Astrocyte (in vitro differentiated cells and primary cell): ENCODE measurements at regions not wholly inside any gene's neighbourhood (a gene's known extent, or its start where the extent isn't known, plus 50 kb on each side); places are given as distances from the start of the nearest gene placed in this dataset.

Source experiments
- DNase-seq: peaks from one replicate; pipeline ENCODE4 v3.0.0-alpha.2; 2010; ENCODE audit warnings: low read depth
- FAIRE-seq: peaks from 2 replicates; lab custom pipeline; 2011; peaks lifted over from hg19 to GRCh38; lab: Jason Lieb, UNC
- H2AFZ ChIP-seq: 2 replicates; pipeline ENCODE4 v1.6.0; 2012; ENCODE audit warnings: low read depth, low read length, inconsistent platforms
- H3K27ac ChIP-seq: 2 replicates; pipeline ENCODE4 v1.5.1; 2011; ENCODE audit warnings: low read depth, low read length, inconsistent platforms
- H3K27me3 ChIP-seq: 2 replicates; pipeline ENCODE4 v1.6.0; 2011; ENCODE audit warnings: low read length, inconsistent platforms; ENCODE audit not compliant: insufficient read depth
- H3K36me3 ChIP-seq: 2 replicates; pipeline ENCODE4 v1.5.1; 2011; ENCODE audit warnings: low read length, inconsistent platforms; ENCODE audit not compliant: insufficient read depth
- H3K4me1 ChIP-seq: 2 replicates; pipeline ENCODE4 v1.5.1; 2011; ENCODE audit warnings: low read length, inconsistent platforms; ENCODE audit not compliant: insufficient read depth
- H3K4me2 ChIP-seq: 2 replicates; pipeline ENCODE4 v1.6.0; 2012; ENCODE audit warnings: low read length, inconsistent platforms
- H3K4me3 ChIP-seq: 2 replicates; pipeline ENCODE4 v1.5.1; 2011; ENCODE audit warnings: low read depth, mild to moderate bottlenecking, low read length, inconsistent platforms; ENCODE audit not compliant: insufficient read depth
- H3K79me2 ChIP-seq: 2 replicates; pipeline ENCODE4 v1.6.0; 2012; ENCODE audit warnings: mild to moderate bottlenecking, low read length, inconsistent platforms; ENCODE audit not compliant: insufficient read depth
- H3K9ac ChIP-seq: 2 replicates; pipeline ENCODE4 v1.6.0; 2012; ENCODE audit warnings: mild to moderate bottlenecking, low read length, inconsistent platforms
- H3K9me3 ChIP-seq: 2 replicates; pipeline ENCODE4 v1.5.1; 2012; ENCODE audit warnings: low read depth, mild to moderate bottlenecking, low read length, inconsistent platforms; ENCODE audit not compliant: insufficient read depth
- H4K20me1 ChIP-seq: 2 replicates; pipeline ENCODE4 v1.6.0; 2012; ENCODE audit warnings: low read length, inconsistent platforms; ENCODE audit not compliant: insufficient read depth
- H3K27ac Mint-ChIP-seq: one replicate; pipeline ENCODE4 v1.8.0; 2021; ENCODE audit warnings: mild to moderate bottlenecking, mixed read lengths; ENCODE audit not compliant: unreplicated experiment
- H3K27me3 Mint-ChIP-seq: one replicate; pipeline ENCODE4 v1.8.0; 2021; ENCODE audit warnings: low read depth, mixed read lengths; ENCODE audit not compliant: unreplicated experiment
- H3K36me3 Mint-ChIP-seq: one replicate; pipeline ENCODE4 v1.8.0; 2021; ENCODE audit warnings: low read depth, mixed read lengths; ENCODE audit not compliant: unreplicated experiment
- H3K4me1 Mint-ChIP-seq: one replicate; pipeline ENCODE4 v1.8.0; 2021; ENCODE audit warnings: low read depth, mixed read lengths; ENCODE audit not compliant: unreplicated experiment
- H3K4me3 Mint-ChIP-seq: one replicate; pipeline ENCODE4 v1.8.0; 2021; ENCODE audit warnings: mild to moderate bottlenecking, moderate library complexity, mixed read lengths; ENCODE audit not compliant: unreplicated experiment
- H3K9me3 Mint-ChIP-seq: one replicate; pipeline ENCODE4 v1.8.0; 2021; ENCODE audit warnings: mild to moderate bottlenecking, mixed read lengths; ENCODE audit not compliant: unreplicated experiment
- EZH2 ChIP-seq: IDR thresholded peaks from 2 replicates; pipeline ENCODE4 v1.6.1; 2012; ENCODE audit warnings: mild to moderate bottlenecking, low read length, inconsistent platforms; ENCODE audit not compliant: insufficient read depth
- TF ChIP-seq, protein P1 (sequence below): IDR thresholded peaks from 2 replicates; pipeline ENCODE4 v1.5.1; 2011; ENCODE audit warnings: low read depth, mild to moderate bottlenecking, inconsistent platforms, low read length, moderate library complexity; ENCODE audit not compliant: insufficient read depth

DNA sequence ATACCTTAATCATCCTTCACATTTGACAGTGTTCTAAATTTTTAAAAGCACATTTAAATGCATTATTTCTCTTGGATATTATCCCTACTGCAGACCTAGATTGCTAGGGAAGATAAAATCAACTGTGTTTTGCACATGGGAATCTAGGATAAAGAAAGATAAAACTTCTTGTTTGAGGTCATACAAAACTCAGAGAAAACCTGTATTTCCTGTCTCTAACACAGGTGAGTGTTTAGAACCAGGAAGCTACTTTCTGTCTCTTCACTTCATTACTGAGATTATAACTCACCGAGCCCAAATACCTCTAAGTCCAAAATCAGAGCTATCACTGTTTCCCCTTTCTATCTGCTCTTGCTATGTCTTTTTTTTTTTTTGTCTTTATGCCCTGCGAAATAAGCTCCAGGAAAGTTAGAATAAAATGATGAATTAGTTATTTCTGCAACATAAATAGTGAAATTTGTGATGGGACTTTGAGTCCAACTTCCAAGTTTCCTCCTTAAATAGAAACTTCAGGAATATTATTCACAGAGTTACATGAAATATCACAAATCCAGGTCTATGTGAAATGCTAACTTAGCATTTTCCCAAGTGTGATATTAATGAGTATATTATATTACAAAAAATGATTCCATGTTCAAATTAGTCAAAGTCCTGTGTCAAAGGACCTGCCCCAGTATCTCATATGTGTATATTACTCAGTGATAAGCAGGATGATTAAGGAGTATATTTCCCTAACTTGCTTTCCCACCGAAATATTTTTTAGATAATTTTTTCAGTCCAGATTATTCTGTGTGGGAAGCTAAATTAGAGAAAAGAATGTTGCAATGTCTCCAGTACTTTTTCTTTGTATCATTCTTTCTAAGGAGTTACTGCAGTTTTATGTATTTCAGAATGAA is 226.4 kb downstream of the PLA2G4A start:
- no peak overlapping the region for H3K4me3 ChIP-seq
- no peaks in the 10 kb centered on the region for H3K27me3 ChIP-seq
- no peaks in the 10 kb centered on the region for H4K20me1 ChIP-seq
- no peak for TF ChIP-seq EZH2
- TF ChIP-seq, protein P1, sequence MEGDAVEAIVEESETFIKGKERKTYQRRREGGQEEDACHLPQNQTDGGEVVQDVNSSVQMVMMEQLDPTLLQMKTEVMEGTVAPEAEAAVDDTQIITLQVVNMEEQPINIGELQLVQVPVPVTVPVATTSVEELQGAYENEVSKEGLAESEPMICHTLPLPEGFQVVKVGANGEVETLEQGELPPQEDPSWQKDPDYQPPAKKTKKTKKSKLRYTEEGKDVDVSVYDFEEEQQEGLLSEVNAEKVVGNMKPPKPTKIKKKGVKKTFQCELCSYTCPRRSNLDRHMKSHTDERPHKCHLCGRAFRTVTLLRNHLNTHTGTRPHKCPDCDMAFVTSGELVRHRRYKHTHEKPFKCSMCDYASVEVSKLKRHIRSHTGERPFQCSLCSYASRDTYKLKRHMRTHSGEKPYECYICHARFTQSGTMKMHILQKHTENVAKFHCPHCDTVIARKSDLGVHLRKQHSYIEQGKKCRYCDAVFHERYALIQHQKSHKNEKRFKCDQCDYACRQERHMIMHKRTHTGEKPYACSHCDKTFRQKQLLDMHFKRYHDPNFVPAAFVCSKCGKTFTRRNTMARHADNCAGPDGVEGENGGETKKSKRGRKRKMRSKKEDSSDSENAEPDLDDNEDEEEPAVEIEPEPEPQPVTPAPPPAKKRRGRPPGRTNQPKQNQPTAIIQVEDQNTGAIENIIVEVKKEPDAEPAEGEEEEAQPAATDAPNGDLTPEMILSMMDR: no peak
- no peaks in the 10 kb centered on the region for H3K4me1 ChIP-seq
- H3K4me1 Mint-ChIP-seq: no peaks in the 10 kb centered on the region
- no peaks in the 10 kb centered on the region for H3K27me3 Mint-ChIP-seq
- H2AFZ ChIP-seq: no peak overlapping the region
- no peak overlapping the region for H3K27ac ChIP-seq
- no peaks in the 10 kb centered on the region for H3K36me3 Mint-ChIP-seq
- H3K4me2 ChIP-seq: no peak overlapping the region
- no peak overlapping the region for H3K27ac Mint-ChIP-seq
- H3K9me3 ChIP-seq: no peaks in the 10 kb centered on the region
- H3K79me2 ChIP-seq: no peaks in the 10 kb centered on the region
- FAIRE-seq (no peak), DNase-seq (no peak)
- H3K9ac ChIP-seq: no peak overlapping the region
- H3K9me3 Mint-ChIP-seq: no peaks in the 10 kb centered on the region
- no peaks in the 10 kb centered on the region for H3K36me3 ChIP-seq
- H3K4me3 Mint-ChIP-seq: no peak overlapping the region

DNA sequence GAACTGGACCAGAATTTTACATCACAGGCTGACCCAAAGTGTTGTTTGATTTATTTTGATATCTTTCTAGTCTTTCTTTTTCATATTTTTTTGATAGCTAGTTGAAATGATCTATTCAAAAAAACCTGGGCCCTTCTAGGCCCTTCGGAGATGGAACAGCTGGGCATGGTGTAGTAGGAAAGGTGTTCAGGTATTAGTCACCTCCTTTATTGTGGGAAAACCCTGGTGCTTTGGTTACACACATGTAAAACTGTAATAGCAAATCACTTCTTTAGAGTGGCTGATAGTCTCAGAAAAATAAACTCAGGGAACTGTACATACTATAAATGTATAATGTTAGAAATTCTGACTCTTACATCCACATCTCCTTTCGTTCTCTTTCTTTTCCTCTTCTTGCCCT is 234.5 kb downstream of the PLA2G4A start:
- Histone ChIP-seq H3K9ac (no peak overlapping the region), H3K36me3 (no peaks in the 10 kb centered on the region), H3K4me2 (no peak overlapping the region), H3K9me3 (no peaks in the 10 kb centered on the region), H3K4me3 (no peak overlapping the region), H3K79me2 (no peaks in the 10 kb centered on the region), H3K27me3 (no peaks in the 10 kb centered on the region), H3K27ac (no peak overlapping the region), H4K20me1 (no peaks in the 10 kb centered on the region), H3K4me1 (no peaks in the 10 kb centered on the region), H2AFZ (no peak overlapping the region)
- FAIRE-seq (no peak), DNase-seq (no peak)
- Mint-ChIP-seq H3K36me3 (no peaks in the 10 kb centered on the region), H3K27ac (no peak overlapping the region), H3K4me1 (no peaks in the 10 kb centered on the region), H3K9me3 (no peaks in the 10 kb centered on the region), H3K4me3 (no peak overlapping the region), H3K27me3 (no peaks in the 10 kb centered on the region)
- TF ChIP-seq EZH2: no peak
- TF ChIP-seq, protein P1: no peak

DNA sequence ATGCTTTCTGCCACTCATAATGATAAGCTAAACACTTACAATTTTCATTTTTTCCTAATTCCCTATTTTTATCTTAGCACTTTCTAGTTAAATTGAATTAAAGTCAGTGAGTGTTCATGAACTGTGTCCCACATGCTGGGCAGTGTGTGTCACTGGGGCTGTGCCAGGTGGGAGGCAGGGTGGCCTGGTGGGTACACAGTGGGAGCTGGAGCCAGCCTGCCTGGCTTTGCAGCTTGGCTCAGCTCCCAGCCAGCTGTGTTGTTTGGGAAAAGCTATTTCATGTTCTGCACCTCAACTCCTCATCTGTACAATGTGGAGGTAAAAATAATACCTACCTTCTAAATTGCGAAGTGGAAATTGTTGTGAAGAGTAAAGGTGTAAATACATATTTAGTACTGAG is 238.4 kb downstream of the PLA2G4A start:
- Histone ChIP-seq H3K79me2 (no peaks in the 10 kb centered on the region), H3K4me3 (no peak overlapping the region), H3K27me3 (no peaks in the 10 kb centered on the region), H4K20me1 (no peaks in the 10 kb centered on the region), H2AFZ (no peak overlapping the region), H3K4me2 (no peak overlapping the region), H3K9me3 (no peaks in the 10 kb centered on the region), H3K27ac (no peak overlapping the region), H3K9ac (no peak overlapping the region), H3K4me1 (no peaks in the 10 kb centered on the region), H3K36me3 (no peaks in the 10 kb centered on the region)
- H3K9me3 Mint-ChIP-seq: no peaks in the 10 kb centered on the region
- H3K4me1 Mint-ChIP-seq: peaks cover 7% of the 10 kb centered on the region
- no peaks in the 10 kb centered on the region for H3K27me3 Mint-ChIP-seq
- no peak for TF ChIP-seq EZH2
- TF ChIP-seq, protein P1: no peak
- FAIRE-seq (no peak), DNase-seq (no peak)
- H3K4me3 Mint-ChIP-seq: no peak overlapping the region
- no peaks in the 10 kb centered on the region for H3K36me3 Mint-ChIP-seq
- H3K27ac Mint-ChIP-seq: no peak overlapping the region
